Esophagus squamous epithelium (tissue), 4 donors: ENCODE measurements at regions not wholly inside any gene's neighbourhood (a gene's known extent, or its start where the extent isn't known, plus 50 kb on each side); places are given as distances from the start of the nearest gene placed in this dataset.

ENCODE experiments used
- POLR2A ChIP-seq, 4 donors: fragments of 450-650 bp; IDR thresholded peaks; one replicate each; pipeline ENCODE4 v1.6.1; 2017; ENCODE audit warnings: antibody characterized with exemption in 4 of 4, mild to moderate bottlenecking in 4 of 4, moderate library complexity in 3 of 4
- TF ChIP-seq, protein P1 (sequence below), 6 experiments: fragments of 450-650 bp in 4 of 6; fragments of 200-600 bp in 2 of 6; sonication (generic) in 2 of 6; IDR thresholded peaks; one replicate each; pipeline ENCODE4 v1.5.1; 2016 to 2019; ENCODE audit warnings: antibody characterized with exemption in 6 of 6, mild to moderate bottlenecking in 4 of 6, moderate library complexity in 4 of 6

DNA sequence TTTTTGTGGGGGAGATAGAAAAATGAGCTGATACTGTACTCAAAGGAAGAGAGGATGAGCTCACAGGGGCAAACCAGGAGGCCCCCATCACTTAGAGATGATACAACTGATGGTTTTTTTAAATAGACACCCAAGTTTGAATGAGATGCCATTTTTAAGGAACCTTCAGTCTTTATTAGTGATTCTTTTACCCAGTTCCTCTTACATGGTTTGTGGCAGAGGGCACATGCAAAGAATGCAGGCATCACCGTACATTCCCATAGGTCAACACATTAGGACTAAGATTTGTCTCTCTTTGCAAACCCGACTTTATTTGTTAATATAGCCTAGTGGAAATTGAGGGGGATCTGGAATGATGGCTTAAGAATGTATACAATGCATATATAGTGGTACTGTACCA is 250.9 kb downstream of the ASXL3 start:
- TF ChIP-seq, protein P1, sequence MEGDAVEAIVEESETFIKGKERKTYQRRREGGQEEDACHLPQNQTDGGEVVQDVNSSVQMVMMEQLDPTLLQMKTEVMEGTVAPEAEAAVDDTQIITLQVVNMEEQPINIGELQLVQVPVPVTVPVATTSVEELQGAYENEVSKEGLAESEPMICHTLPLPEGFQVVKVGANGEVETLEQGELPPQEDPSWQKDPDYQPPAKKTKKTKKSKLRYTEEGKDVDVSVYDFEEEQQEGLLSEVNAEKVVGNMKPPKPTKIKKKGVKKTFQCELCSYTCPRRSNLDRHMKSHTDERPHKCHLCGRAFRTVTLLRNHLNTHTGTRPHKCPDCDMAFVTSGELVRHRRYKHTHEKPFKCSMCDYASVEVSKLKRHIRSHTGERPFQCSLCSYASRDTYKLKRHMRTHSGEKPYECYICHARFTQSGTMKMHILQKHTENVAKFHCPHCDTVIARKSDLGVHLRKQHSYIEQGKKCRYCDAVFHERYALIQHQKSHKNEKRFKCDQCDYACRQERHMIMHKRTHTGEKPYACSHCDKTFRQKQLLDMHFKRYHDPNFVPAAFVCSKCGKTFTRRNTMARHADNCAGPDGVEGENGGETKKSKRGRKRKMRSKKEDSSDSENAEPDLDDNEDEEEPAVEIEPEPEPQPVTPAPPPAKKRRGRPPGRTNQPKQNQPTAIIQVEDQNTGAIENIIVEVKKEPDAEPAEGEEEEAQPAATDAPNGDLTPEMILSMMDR (IDR thresholded peaks at IDR 0.05): no peak
- no peak for TF ChIP-seq POLR2A (IDR thresholded peaks at IDR 0.05)
